Activated CD4-positive, alpha-beta T cell treated with anti-CD3 and anti-CD28 coated beads for 36 hours (primary cell): ENCODE measurements at regions not wholly inside any gene's neighbourhood (a gene's known extent, or its start where the extent isn't known, plus 50 kb on each side); places are given as distances from the start of the nearest gene placed in this dataset.

ENCODE experiments used
- ATAC-seq: fragments of 200-7000 bp; cut with Tn5 transposase; one replicate; pipeline ENCODE4 v1.10.0; 2021; ENCODE audit warnings: mild to moderate bottlenecking, moderate library complexity
- CTCF ChIA-PET: fragments of 350-600 bp; sonication (Branson Sonifier 250); formaldehyde crosslinking; loops from one replicate; lab custom pipeline; 2021; ENCODE audit warnings: antibody characterized with exemption; lab: Charles Lee
- POLR2A ChIA-PET: fragments of 350-600 bp; sonication (Branson Sonifier 250); formaldehyde crosslinking; loops from one replicate; lab custom pipeline; 2021; ENCODE audit warnings: antibody characterized with exemption, inconsistent platforms; lab: Charles Lee
- DNase-seq: peaks from one replicate; pipeline ENCODE4 v3.0.0-alpha.2; 2020
- H3K27ac Mint-ChIP-seq: one replicate; pipeline ENCODE4 v1.8.0; 2021; ENCODE audit warnings: mixed read lengths
- H3K27me3 Mint-ChIP-seq: one replicate; pipeline ENCODE4 v1.8.0; 2021; ENCODE audit warnings: mixed read lengths
- H3K36me3 Mint-ChIP-seq: one replicate; pipeline ENCODE4 v1.8.0; 2021; ENCODE audit warnings: low read depth, mixed read lengths
- H3K4me1 Mint-ChIP-seq: one replicate; pipeline ENCODE4 v1.8.0; 2021; ENCODE audit warnings: mixed read lengths
- H3K4me3 Mint-ChIP-seq: one replicate; pipeline ENCODE4 v1.8.0; 2021; ENCODE audit warnings: mild to moderate bottlenecking, moderate library complexity, mixed read lengths
- H3K9me3 Mint-ChIP-seq: one replicate; pipeline ENCODE4 v1.8.0; 2021; ENCODE audit warnings: low read depth, mixed read lengths
- intact Hi-C, 2 experiments: fragments of 100-400 bp; cut with DNase I in 1 of 2; cut with micrococcal nuclease in 1 of 2; formaldehyde crosslinking; loops; one replicate each; pipeline versions ENCODE4 v1.14.2 to v1.15.1; 2022 to 2024; cut with DNase I, micrococcal nuclease

DNA sequence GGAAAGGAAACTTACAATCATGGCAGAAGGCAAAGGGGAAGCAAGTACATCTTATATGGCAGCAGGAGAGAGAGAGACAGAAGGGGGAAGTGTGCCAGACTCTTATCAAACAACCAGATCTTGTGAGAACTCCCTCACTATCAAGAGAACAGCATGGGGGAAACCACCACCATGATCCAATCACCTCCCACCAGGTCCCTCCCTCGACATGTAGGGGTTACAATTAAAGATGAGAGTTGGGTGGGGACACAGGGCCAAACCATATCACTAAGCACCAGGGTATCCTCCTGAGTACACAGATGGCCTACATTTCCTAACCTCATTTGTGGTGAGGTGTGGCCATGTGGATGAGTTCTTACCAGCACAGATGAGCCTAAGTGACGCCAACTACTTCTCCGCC, 348.6 kb upstream of the ZFHX3 start:
- Mint-ChIP-seq H3K9me3 (peaks cover 4% of the 10 kb centered on the region), H3K27ac (no peak overlapping the region), H3K36me3 (no peaks in the 10 kb centered on the region), H3K4me3 (no peak overlapping the region), H3K4me1 (no peaks in the 10 kb centered on the region), H3K27me3 (peaks cover 8% of the 10 kb centered on the region)
- DNase-seq (no peak), ATAC-seq (no peak)
- POLR2A ChIA-PET = no interaction called here
- CTCF ChIA-PET = no interaction called here
- intact Hi-C loops = no loop called here

DNA sequence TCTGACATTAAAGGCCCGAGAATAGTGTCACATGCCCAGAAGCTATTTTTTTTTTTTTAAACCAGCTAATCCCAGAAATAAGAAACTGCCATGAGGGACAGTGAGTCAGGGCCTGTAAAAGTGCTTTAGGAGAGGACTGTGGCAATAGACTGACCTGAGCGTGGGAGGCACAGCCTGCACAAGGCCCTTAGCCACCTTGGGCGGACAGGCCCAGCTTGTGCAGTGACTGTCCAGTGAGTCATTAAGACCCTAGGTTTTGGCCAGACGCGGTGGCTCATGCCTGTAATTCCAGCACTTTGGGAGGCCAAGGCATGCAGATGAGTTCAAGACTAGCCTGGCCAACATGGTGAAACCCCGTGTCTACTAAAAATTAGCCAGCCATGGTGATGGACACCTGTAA, 343.0 kb upstream of the ZFHX3 start:
- Mint-ChIP-seq H3K27me3 (peaks cover 7% of the 10 kb centered on the region), H3K36me3 (no peaks in the 10 kb centered on the region), H3K4me1 (no peaks in the 10 kb centered on the region), H3K4me3 (no peak overlapping the region), H3K27ac (no peak overlapping the region), H3K9me3 (no peaks in the 10 kb centered on the region)
- no peak for DNase-seq
- CTCF ChIA-PET = interaction anchor here (0.6 to 0.7 kb wide), 2 partner anchors 63 to 558 kb away, joined by 3 to 5 read pairs; no protein-coding TSS in a partner anchor
- POLR2A ChIA-PET = no interaction called here
- no peak for ATAC-seq
- intact Hi-C loops = no loop called here

DNA sequence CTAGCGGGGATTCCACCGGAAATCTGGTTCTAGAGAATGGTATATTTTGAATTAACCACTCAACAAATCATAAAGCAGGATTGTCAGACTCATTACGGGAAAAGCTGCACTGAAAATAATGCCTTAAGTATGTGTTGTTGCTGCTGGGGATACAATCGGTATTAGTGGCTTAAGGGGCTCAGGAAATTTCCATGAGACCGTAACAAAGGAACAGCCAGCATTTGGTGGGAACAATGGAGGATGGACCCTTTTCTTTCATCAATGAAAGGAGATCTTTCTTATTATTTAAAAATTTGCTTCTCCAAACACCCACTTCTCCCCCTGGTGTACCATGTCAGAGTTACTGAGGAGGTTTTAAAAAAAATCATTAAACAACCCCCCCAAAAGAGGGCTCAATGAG, 342.6 kb upstream of the ZFHX3 start:
- POLR2A ChIA-PET = no interaction called here
- H3K27ac Mint-ChIP-seq = no peak overlapping the region
- intact Hi-C loops = no loop called here

DNA sequence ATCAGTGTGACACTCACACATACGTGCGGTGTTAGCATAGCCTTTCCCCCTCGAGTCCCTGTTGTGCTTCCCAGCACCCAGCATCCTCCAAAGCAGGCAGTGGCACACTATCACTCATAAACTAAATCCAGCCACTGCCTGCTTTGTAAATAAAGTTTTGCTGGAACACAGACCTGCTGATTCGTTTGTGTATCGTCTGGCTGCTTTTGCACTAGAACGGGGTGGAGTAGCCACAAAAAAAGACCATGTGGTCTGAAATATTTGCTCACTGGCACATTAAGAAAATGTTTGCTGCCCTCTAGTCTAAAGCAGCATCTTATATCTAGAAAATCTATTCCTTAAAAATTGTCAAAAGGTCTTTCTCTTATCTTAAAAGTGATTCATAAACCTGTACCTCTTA, 341.2 kb upstream of the ZFHX3 start:
- H3K27ac Mint-ChIP-seq = no peak overlapping the region
- ChIA-PET POLR2A (no interaction called here), CTCF (no interaction called here)
- H3K9me3 Mint-ChIP-seq = no peaks in the 10 kb centered on the region
- no peak overlapping the region for H3K4me3 Mint-ChIP-seq
- intact Hi-C loops = no loop called here
- ATAC-seq (no peak), DNase-seq (no peak)
- no peaks in the 10 kb centered on the region for H3K36me3 Mint-ChIP-seq
- H3K4me1 Mint-ChIP-seq = no peaks in the 10 kb centered on the region
- peaks cover 7% of the 10 kb centered on the region for H3K27me3 Mint-ChIP-seq

More for the DNA sequence above, 342.6 kb upstream of the ZFHX3 start:
- ATAC-seq (no peak), DNase-seq (no peak)
- Mint-ChIP-seq H3K36me3 (no peaks in the 10 kb centered on the region), H3K27me3 (peaks cover 7% of the 10 kb centered on the region), H3K4me3 (no peak overlapping the region), H3K9me3 (no peaks in the 10 kb centered on the region), H3K4me1 (no peaks in the 10 kb centered on the region)
- CTCF ChIA-PET = interaction anchor here (0.6 to 0.7 kb wide), 2 partner anchors 62 to 558 kb away, joined by 3 to 5 read pairs; no protein-coding TSS in a partner anchor

DNA sequence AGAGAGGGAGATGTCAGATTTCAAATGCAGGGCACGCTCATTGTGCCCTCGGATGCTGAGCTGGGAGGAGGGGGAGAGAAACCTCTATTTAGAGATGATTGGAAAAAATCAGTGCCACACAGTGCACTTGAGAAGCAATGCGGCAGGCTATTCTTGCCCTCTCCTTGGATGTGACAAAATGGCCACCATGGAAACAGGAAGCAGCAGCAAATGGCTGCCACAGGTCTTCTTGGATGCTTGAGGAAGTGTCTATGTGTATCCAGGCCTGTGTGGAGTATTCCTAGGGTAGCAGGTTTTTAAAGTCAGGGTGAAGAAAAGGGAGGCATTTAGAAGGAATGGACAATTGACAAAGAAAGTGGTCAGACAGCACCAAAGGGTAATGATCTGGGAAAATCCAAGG, 340.1 kb upstream of the ZFHX3 start:
- peaks cover 2% of the 10 kb centered on the region for H3K27me3 Mint-ChIP-seq
- ATAC-seq (no peak), DNase-seq (no peak)
- intact Hi-C loops = no loop called here
- CTCF ChIA-PET = no interaction called here
- H3K4me1 Mint-ChIP-seq = no peaks in the 10 kb centered on the region
- H3K9me3 Mint-ChIP-seq = no peaks in the 10 kb centered on the region
- H3K4me3 Mint-ChIP-seq = no peak overlapping the region
- POLR2A ChIA-PET = no interaction called here
- H3K27ac Mint-ChIP-seq = no peak overlapping the region
- H3K36me3 Mint-ChIP-seq = no peaks in the 10 kb centered on the region

DNA sequence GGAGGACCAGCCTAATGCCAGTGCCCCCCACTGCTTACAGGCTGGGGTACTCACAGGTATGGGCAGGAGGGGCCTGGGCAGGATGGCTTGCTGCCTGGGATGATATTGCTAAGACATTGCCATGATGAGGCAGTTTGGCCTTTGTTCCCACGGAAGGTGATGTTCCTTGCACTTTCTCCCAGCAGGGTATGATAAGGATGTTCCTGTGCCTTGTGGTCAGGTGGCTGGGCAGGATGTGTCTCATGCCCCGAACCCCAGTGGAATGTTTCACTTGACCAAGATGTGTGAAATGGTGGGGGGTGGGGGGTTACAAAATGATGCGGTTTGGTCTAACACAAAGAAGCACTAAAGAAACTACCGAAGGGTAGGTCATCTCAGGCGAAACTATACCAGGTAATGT, 337.8 kb upstream of the ZFHX3 start:
- ATAC-seq = no peak
- intact Hi-C loops = no loop called here
- Mint-ChIP-seq H3K9me3 (no peaks in the 10 kb centered on the region), H3K4me1 (no peaks in the 10 kb centered on the region), H3K36me3 (no peaks in the 10 kb centered on the region), H3K4me3 (no peak overlapping the region), H3K27me3 (no peaks in the 10 kb centered on the region), H3K27ac (no peak overlapping the region)
- ChIA-PET POLR2A (no interaction called here), CTCF (no interaction called here)
- no peak for DNase-seq

DNA sequence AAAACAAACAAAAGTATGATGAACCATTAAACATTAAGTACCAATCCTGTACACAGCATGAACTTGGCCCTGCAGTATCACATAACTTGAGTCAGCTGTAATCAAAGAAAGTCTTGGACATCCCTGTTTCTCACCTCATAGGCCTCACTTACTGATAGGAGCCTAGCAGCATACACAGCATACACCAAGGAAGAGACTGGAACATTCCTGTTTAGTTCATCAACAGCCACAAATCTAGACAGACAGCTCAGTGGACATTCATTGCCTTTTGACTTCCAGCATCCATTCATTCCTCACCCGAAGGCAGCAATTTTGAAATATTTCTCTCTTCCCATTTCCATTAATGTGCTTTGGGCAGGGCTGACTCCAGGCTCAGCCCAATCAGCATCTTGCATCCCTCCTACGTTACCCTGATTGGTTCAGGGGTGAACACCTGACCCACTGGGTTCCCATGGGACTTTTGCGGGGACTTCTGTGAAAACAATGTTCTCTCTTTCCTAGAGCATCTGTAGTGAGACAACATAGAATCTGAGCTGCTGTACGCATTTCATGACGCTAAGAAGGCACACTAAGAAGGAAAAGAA, 336.7 kb upstream of the ZFHX3 start:
- H3K36me3 Mint-ChIP-seq = no peaks in the 10 kb centered on the region
- H3K27me3 Mint-ChIP-seq = no peaks in the 10 kb centered on the region
- no peaks in the 10 kb centered on the region for H3K4me1 Mint-ChIP-seq
- H3K4me3 Mint-ChIP-seq = no peak overlapping the region
- no peak overlapping the region for H3K27ac Mint-ChIP-seq
- H3K9me3 Mint-ChIP-seq = no peaks in the 10 kb centered on the region
- CTCF ChIA-PET = no interaction called here
- DNase-seq (no peak), ATAC-seq (no peak)
- intact Hi-C loops = no loop called here
- POLR2A ChIA-PET = no interaction called here

DNA sequence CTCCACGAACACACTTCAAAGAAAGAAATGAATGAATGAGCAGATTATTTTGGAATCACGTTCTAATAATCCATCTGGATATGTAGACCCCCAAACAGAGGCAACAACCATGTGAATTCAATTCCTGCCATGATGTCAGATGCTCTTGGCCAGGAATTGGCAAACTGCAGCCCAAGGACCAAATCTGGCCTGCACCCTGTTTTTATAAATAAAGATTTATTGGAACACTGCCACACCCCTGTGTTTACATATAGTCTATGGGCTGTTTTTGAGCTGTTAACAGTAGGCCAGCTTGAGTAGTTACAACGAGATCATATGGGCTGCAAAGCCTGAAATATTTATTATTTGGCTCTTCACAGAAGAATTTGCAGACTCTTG, 336.0 kb upstream of the ZFHX3 start:
- no peaks in the 10 kb centered on the region for H3K9me3 Mint-ChIP-seq
- no peak overlapping the region for H3K27ac Mint-ChIP-seq
- intact Hi-C loops = no loop called here
- ATAC-seq (no peak), DNase-seq (no peak)
- no peaks in the 10 kb centered on the region for H3K4me1 Mint-ChIP-seq
- CTCF ChIA-PET = no interaction called here
- H3K27me3 Mint-ChIP-seq = no peaks in the 10 kb centered on the region
- no peak overlapping the region for H3K4me3 Mint-ChIP-seq
- POLR2A ChIA-PET = no interaction called here
- H3K36me3 Mint-ChIP-seq = no peaks in the 10 kb centered on the region

DNA sequence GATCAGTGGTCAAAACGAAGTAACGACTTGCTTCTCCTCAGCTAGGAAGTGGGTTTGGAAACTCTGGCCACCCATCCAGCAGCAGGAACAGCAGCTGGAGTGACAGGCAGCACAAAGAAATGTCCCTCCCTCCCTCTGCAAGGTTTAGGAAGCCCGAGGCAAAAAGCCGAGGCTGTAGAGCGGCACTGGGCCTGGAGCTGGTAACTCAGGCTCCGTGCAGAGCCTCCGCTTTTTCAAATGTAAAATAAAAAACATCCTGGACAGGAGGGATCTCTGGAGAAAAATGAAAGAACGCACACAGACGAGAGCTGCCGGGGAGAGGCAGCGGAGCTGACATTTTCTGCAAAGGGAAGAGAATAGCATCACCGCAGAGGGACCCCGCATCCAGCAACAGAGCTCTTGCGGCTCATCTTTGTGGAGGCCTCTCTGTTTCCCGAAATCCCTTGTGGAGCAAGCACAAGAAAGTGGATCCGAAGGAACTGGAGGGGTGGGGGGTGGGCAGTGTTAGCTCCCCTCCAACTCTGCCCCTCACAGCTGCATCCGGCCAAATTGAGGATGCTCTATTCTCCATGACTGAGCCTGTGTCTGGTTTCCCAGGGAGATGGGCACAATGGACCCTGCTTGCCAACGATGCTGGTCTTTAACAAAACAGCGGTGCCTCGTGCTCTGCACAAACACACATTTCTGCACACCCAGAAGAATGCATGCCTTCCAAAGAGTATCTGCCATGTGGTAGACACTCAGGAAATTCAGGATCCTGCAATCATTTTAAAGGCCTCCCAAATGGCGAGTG, 335.5 kb upstream of the ZFHX3 start:
- CTCF ChIA-PET = no interaction called here

DNA sequence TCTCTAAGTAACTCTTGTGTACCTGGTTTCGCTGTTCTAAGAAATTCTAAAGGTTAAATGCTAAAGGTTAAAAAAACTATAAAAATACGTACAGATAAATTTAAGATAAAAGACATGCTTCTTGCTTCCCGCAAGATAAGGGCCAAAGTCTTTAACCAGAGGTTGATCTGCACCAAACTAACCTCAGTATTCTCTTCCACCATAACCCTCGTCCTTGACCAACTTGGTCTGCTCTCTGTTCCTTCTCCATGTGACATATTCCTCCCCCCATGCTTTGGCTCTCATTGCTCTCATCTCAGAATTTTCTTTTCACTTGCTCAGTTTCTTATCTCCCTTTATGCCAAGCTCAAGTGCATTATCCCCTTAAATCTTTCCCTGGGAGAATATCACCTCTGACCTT, 330.5 kb upstream of the ZFHX3 start:
- ChIA-PET CTCF (interaction anchor here (0.6 kb wide), 1 partner anchor 445 kb away, joined by 4 read pairs; no protein-coding TSS in a partner anchor), POLR2A (no interaction called here)

More for the DNA sequence above, 335.5 kb upstream of the ZFHX3 start:
- no peak overlapping the region for H3K4me3 Mint-ChIP-seq
- POLR2A ChIA-PET = no interaction called here
- no peaks in the 10 kb centered on the region for H3K9me3 Mint-ChIP-seq
- no peaks in the 10 kb centered on the region for H3K4me1 Mint-ChIP-seq
- H3K27me3 Mint-ChIP-seq = no peaks in the 10 kb centered on the region
- intact Hi-C loops = no loop called here
- no peak for ATAC-seq
- no peak for DNase-seq
- no peak overlapping the region for H3K27ac Mint-ChIP-seq
- H3K36me3 Mint-ChIP-seq = no peaks in the 10 kb centered on the region

DNA sequence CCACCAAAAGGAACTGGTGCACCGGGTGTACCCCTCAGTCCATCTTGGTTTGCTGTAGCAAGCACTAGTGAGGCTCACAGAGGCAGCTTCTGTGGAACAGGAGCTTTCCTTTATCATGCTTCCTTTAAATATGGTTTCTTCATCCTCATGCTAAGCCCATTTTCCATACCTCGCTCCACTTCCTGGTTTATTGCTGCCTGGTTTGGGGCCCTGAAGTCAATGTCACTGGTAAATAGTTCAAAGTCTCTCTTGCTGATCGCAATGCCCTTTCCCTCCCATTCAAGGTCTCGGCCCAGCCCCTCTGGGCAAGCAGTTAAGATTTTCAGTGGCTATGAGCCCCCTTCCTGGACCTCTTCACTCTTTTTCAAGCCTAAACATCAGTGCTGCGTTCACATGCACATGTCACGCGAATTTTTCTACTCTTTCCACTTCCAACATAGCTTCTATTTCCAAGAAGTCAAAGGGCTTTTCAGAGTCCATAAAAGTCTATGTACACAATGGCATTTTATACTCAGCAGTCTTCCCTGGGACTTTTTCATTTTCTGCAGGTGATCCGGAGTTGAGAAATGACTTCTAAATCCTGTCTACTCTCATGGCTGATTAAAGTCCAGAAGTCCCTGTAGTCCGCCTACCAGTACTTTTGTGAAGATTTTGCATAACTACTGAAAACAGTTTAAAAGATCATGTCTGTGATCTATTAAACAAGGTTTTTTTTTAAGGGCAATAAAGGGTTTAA, 323.8 kb upstream of the ZFHX3 start:
- intact Hi-C loops = no loop called here
- Mint-ChIP-seq H3K27me3 (peaks cover 8% of the 10 kb centered on the region), H3K4me1 (no peaks in the 10 kb centered on the region), H3K4me3 (no peak overlapping the region), H3K36me3 (no peaks in the 10 kb centered on the region), H3K27ac (no peak overlapping the region), H3K9me3 (peaks cover 4% of the 10 kb centered on the region)
- ATAC-seq (no peak), DNase-seq (no peak)
- POLR2A ChIA-PET = no interaction called here
- CTCF ChIA-PET = no interaction called here

More for the DNA sequence above, 330.5 kb upstream of the ZFHX3 start:
- no peaks in the 10 kb centered on the region for H3K4me1 Mint-ChIP-seq
- H3K27ac Mint-ChIP-seq = no peak overlapping the region
- ATAC-seq (no peak), DNase-seq (no peak)
- intact Hi-C loops = no loop called here
- no peak overlapping the region for H3K4me3 Mint-ChIP-seq
- H3K36me3 Mint-ChIP-seq = no peaks in the 10 kb centered on the region
- no peaks in the 10 kb centered on the region for H3K9me3 Mint-ChIP-seq
- H3K27me3 Mint-ChIP-seq = peaks cover 2% of the 10 kb centered on the region

DNA sequence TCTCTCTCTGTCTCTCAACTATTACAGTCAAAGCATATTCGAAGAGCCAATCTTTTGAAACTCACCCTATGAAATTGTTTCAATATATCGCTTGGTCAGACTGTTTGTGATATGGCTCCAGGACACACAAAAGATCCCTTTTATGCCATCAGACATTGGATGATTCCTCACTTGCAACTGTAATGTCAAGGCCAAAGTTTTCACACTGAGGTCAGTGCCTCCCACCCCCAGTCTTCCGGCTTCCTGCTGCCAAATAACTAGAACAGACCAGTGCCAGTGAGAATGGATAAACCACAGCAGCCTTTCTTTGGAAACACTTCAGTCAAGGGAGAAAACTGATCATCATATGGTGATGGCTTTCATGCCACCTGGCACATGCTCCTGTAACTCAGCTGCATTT, 321.9 kb upstream of the ZFHX3 start:
- DNase-seq (no peak), ATAC-seq (no peak)
- CTCF ChIA-PET = interaction anchor here (0.8 kb wide), 1 partner anchor 733 kb away, joined by 3 read pairs; no protein-coding TSS in a partner anchor
- POLR2A ChIA-PET = no interaction called here
- Mint-ChIP-seq H3K36me3 (no peaks in the 10 kb centered on the region), H3K27me3 (peaks cover 8% of the 10 kb centered on the region), H3K9me3 (peaks cover 4% of the 10 kb centered on the region), H3K4me3 (no peak overlapping the region), H3K4me1 (no peaks in the 10 kb centered on the region), H3K27ac (no peak overlapping the region)
- intact Hi-C loops = no loop called here
